NAMALWA (cell line): ENCODE measurements at regions not wholly inside any gene's neighbourhood (a gene's known extent, or its start where the extent isn't known, plus 50 kb on each side); places are given as distances from the start of the nearest gene placed in this dataset.

Experiments
- DNase-seq: peaks from one replicate; pipeline ENCODE4 v3.0.0-alpha.2; 2015; ENCODE audit warnings: low spot score

DNA sequence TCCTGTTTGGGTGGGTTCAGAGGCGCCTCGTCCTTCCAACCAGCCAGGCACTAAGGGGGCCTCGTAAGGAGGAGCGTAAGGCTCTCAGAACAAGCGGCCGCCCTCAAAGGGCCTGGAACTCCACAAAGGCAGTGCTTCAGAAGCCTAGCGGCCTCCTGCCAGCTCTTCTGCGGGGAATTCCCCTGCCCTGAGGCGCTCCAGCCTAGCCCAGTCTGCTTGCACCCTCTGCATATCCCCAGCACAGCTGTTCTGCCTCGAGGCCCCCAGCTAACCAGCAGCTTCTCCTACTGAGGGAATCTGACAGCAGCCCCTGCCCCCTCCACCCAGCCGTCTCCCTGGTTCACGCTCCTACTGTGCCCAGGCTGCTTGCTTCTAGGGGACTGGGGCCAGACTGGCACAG is 265.9 kb downstream of the TFCP2L1 start:
- no peak for DNase-seq

DNA sequence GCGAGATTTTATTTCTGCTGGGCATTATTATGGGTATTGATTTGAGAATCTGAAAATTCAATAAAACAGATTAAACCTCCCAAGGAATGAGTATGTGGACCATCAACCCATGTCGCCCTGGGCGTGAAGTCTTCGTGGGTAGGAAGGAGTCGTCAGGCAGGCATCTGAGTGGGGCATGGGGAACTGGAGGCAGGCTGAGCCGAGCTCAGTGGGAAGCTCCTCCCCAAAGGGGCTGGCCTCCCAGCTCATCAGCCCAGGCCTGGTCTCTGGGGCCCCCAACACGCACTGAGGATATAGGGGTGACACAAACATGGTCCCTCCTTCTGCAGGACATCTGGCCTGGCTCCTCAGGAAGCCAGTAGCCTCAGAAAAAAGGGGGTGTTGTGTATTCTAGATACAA is 265.2 kb downstream of the TFCP2L1 start:
- no peak for DNase-seq

DNA sequence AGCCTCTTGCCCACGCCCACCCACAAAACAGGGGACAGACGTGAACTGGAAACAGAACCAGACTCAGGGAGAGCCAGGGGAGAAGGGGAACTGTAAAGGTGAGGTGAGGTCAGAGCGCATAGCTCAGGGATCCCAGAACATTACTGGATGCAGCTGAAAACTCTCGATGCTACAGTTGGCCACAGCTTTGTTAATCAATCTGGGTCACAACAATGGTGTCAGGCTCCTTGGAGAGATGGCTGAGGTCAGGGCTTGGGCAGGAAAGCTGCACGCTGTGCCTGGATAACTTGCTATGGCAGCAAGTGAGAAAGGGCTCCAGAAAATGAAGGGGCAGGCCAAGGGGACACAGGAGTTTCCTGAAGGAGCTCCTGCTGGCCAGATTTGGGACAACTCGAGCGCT is 263.3 kb downstream of the TFCP2L1 start:
- no peak for DNase-seq

DNA sequence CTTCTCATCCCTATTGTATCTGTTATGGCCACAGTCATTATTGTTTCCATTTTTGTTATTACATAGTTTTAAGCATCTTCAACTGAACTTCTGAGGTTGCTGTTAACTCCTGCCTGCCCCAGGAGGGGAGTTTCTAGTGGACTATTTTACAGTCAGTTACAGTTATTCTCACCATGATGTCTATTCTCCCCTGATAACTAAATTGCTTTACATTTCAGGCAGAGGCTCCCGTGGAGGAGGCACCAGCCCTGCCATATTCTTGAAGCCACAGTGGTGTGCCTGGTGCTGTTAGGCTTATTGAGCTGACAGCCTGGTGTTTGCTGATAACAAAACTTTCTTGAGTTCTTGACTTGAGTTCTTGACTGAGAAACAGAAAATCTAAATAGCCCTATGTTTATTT is 256.4 kb downstream of the TFCP2L1 start:
- no peak for DNase-seq

DNA sequence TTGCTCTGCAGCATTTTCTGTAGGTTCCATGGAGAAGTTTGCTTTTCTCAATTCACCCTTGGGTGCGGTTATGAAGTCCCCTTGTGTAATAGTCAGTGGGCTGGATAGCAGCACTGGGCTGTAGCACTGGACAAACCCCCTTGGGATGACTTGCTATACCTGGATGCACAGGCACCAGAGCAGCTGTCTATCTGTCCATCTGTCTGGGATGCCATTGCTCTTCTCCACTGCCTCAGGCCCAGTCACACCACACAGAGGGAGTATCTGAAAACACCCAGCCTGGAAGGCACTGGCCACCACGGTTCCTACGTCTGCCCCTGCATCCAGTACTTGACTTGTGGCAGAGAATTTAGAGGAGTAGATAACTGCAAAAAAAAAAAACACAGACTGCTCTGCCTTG is 254.5 kb downstream of the TFCP2L1 start:
- DNase-seq: no peak

DNA sequence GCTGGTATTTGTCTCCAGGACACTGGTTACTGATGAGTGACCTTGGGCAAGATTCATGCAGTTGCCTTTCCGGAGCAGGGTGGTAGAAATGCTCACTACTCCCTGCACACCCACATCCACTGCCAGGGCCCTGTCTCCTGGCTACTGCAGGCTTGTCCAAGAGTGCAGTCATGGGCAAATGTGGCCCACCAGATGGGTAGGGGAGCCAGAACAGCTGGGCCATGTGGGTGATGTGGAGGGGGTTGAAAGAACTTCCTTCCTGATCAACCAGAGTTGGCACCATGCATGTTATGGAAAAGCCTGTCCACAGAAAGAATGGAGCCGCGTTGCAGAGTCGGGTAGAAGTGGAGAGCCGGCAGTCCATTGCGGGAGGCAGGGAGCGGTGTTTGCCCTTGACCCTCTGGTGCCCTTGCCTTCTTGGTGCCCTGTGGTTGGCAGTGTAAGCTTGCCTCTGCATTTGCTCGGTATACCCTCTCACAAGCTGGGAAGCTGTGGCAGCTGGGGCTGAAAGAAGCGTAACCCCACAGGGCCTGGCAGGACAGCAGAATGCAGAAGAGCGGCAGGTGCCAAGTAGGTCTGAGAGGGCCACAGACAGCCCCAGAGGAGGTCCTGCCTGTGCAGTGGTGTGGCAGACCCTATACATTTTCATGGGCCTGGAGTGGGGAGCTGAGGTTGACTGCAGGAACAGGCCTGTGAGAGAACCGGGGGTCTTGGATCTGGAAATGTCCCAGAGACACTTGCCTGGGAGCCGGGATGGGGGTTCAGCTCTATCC is 253.2 kb downstream of the TFCP2L1 start:
- no peak for DNase-seq

DNA sequence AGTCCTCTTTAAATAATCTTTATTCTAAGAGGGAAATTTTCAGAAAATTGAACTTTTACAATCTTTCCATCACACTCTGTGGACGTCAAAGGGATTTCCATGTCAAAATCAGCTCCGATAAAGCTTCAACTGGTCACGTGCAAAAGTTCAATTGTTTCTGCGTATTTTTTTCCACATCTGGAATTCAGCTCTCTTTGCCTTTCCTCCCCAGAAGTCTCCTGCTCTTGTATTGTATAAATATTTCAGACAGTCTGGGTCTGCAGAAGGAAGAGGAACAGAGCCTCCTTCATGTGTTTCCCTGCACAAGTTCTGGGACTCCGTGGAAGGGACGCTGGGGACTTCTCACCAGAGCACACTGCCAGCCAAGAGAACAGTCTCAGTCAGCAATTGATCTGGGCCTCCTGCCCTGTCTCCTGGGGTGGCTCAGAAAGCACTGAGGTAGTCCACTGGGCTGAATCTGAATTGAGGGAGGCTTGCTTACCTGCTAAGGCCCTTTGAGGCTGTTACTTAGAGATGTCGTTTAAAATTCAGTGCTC is 251.5 kb downstream of the TFCP2L1 start:
- DNase-seq: no peak

DNA sequence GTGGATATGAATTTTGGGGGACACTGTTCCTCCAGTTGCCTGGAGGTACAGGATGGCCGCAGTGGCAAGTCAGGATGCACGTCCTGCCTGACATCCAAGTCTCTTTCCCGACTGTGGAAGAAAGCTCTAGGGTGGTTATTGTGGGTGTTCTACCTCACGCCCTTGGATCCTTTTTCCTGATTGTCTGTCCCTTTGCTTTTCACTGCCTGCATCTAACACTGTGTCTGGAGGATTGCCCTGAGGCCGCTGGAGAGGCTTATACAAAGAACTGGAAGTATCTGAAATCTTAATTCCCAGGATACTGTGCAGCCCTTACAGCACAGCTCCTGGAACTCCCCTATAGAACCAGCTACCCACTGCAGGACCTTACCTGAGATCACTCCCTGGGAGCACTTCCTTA is 250.5 kb downstream of the TFCP2L1 start:
- DNase-seq: no peak

DNA sequence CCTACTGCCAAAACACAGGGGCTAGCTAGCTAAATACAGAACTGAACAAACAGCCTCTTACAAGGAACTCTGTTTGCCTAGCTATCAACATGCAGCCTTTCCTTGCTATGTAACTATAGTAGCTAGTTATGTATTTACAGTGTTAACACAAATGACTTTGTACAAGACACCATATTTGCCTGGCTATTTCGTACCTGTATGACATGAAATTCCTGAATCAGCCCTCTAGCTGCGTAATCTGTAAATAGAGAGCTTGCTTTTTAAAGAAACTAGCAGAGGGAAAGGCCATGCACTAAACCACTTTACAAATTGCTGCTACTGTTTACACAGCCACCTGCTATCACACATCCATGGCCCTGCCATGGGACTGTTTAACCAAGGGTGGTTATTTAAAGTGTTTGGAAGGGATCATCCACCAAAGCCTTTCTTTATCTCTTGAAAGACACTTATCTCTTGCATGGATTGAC is 248.7 kb downstream of the TFCP2L1 start:
- no peak for DNase-seq

DNA sequence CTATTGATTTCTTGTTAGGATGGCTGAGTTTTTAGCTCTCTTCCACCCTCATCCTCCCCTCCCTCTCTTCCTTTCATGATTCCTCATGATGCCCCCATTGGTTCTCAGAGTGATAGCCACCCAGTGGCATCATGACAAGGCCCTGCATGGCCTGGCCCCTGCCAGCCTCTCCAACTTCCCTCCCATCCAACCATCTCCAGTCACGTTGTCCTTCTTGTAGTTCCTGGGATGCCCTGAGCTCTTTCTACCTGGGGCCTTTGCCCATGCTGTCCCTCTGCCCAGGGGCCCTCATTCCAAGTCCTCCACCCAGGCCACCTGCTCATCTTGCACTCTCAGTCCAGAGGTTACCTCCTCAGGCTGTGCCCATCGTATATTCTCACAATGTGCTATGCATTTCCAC is 247.5 kb downstream of the TFCP2L1 start:
- no peak for DNase-seq

DNA sequence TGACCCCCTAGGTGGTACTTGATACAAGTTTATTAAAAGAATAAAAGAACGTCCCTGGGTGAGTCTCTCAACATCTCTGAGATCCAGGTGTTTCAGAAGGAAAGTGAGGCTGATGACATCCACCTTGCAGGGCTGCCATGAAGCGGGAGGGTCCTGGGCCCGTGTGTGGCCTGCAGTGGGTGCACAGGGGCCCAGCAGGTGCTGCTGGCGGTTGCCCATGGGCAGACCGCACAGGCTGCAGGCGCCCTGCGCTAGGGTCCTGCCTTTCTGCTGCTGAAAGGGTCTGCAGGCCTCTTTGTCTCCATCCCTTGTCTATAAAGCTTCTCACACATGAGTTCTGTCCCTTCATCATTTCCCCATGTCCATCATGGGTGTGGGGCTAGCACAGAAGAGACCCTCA is 247.0 kb downstream of the TFCP2L1 start:
- DNase-seq: no peak

DNA sequence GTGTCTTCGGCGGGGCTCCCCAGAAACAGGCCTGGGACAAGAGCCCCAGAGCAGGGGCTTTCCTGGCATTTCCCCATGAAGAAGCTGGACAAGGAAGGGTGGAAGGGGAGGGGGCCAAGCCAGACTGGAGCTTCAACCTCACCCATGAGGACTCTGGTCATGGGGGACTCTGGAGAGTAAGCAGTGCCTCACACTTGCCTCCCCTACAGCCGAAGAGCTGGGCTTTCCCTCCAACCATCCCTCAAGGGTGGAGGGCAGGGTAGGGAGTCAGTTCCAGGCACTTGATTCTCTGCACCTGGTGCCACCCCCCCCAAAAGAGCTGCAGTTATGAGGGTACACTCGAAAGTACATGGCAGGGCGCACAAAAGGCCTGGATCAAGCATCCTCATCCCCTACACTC is 246.6 kb downstream of the TFCP2L1 start:
- DNase-seq: no peak

DNA sequence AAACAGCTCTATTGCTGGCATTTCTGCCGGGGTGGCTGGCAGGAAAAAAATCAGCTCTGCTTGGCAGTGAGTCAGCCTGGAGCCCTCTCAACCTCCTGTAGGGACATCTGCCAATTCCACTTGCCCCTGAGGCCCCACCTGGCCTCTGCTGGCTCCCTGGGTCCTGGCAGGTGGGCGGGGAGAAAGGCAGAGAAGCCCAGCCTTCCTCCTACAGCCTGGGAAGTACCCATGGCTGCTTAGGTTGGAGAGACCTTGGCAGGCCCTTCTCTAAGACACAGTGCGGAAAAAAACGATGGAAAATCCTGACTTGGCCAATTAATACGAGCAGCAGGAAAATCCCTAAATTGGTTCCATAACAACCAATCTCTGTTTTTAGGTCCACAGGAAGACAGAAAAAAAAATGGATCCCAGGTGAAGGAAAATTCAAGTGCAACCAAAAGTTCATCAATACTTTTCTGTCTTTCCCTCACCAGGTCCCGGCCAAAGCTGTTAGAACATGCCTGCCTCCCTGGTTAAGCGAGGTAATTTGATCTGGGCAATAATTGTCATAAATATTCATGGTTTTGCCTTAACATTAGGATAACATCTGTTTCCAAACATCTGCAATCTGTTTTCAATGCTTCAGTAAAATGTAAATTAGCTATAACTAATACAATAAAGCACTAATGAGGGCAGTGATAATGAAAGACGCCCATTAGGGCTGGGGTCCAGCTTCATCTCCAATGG is 245.9 kb downstream of the TFCP2L1 start:
- no peak for DNase-seq

DNA sequence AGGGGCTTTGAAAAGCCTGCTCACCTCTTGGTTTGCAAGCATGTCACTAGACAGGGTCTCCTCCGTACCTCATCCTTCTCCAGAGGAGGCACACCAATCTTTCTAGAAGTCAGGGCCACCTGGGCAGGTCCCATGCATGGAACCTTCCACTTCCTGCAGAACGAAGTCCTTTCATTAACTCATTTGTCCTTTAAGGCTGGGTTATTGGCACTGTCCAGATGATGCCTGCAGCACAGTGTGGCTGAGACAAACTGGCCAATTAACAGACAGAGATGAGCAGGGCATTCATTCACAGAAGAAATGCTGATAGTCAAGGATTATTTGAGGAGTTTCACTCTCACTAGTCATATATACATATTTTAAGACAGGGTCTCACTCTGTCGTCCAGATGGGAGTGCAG is 245.3 kb downstream of the TFCP2L1 start:
- no peak for DNase-seq

DNA sequence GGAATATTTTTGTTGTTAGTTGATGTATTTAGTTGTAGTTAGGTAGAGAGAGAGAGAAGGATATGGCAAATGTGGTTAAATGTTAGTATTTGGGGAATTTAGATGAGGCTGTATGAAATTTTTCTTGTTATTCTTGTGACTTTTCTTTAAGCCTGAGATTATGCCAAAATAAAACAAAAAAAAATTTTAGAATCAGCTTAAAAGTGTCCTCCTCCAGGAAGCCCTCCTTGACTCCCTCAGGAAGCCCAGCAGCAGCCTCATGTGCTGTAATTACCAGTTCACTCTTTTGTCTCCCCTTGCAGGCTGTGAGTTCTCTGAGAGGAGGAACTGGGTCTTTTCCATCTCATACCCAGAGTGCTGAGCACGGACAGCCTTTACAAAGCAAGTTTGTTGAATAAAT is 243.5 kb downstream of the TFCP2L1 start:
- DNase-seq: no peak

DNA sequence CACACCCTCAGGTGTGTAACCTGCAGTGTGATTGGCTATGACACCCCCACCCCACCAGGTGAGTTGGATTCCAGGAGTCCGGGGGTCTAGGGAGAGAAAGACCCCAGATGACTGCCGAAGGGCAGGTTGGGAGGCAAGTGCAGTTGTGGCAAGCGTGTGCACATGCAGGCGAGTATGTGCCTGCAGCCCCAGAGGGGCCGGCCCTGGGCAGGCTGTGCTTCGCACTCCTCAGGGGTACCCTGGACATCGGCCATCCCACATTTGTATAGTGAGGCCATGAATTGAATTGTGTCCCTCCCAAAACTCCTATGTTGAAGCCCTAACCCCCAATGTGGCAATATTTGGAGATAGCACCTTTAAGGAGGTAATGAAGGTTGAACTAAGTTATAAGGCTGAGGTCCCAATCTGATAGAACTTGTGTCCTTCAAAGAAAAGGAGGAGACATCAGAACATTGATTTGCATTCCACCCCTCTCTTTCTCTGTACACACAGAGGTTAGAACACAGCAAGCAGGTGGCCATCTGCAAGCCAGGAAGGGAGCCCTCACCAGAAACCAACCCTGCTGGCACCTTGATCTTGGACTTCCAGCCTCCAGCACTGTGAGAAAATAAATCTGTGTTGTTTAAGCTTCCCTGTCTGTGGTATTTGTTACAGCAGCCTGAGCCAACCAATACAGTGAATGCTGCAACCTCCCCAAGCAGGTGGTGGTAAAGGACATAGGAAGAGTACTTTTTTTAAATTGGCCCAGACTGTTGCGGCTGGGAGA is 241.8 kb downstream of the TFCP2L1 start:
- DNase-seq: no peak

DNA sequence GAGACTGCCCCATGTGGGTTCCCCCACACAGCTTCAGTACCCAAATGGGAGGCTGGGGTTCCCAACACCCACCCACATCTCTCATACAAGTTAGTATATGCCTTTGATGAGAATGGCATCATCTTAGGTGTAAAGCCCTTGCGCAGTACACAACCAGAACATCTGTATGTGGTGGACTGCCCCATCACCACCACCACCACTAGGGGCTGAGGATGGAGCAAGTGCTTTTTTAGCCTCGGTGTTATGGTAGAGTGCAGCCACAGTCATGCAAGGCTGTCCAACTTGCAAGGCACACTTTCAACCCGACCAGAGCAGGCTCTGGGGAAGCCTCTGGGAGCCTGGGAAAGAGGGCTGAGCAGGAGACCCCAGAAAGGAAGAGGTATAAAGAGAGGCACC is 241.2 kb downstream of the TFCP2L1 start:
- DNase-seq: peak; percentile 22

DNA sequence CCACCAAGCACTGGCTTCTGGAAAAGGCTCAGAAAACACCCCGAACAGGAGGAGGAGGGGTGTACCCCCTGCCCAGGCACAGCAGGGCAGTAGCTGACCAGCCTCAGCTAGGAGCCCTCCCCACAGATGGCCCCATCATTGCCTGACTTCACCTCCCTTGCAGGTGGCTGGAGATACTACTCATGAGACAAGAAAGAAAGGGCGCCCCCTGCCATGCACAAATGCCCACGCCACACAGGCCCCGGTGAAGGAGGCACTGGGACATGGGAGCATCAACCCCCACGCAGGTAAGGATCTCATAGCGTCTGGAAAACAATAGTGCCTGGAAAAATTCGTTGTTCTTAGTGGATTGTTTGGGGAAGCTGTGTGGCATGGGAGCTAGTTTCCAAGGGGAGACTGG is 240.6 kb downstream of the TFCP2L1 start:
- DNase-seq: peak; percentile 19

DNA sequence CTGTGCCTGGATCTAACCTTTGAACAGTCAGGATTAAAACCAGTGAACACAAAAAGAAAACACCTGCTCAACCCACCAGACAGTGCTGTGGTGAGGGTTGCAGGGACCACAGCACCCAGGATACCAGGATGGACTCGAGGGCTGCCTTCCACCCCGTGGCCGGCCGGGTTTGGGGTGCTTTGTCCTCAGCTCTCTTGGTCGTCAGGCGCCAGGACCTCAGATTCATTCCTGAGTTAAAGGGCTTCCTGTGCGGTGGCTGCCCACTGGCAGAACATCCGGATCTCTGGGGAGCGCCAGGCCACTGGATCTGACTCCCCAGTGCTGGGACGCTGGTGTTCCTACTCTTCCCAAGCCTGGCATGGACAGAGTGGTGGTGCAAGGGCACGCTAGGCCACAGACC is 239.8 kb downstream of the TFCP2L1 start:
- no peak for DNase-seq

DNA sequence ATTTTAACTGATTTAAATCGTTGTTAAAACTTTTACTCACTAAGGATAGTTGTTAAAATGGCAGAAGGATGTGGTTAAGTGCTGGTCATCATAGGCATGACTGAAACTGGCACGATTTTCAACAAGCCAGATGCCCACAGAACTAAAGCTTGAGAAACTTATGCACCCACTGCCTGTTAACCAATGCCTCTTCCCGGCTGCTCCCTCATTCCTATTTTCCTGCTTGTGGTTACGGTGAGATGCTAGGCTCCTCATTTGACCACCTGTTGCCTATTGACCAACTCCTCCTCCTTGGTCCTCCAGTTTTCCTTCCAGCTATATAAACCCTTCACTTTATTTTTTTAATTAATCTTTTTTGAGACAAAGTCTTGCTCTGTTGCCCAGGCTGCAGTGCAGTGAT is 238.7 kb downstream of the TFCP2L1 start:
- no peak for DNase-seq

DNA sequence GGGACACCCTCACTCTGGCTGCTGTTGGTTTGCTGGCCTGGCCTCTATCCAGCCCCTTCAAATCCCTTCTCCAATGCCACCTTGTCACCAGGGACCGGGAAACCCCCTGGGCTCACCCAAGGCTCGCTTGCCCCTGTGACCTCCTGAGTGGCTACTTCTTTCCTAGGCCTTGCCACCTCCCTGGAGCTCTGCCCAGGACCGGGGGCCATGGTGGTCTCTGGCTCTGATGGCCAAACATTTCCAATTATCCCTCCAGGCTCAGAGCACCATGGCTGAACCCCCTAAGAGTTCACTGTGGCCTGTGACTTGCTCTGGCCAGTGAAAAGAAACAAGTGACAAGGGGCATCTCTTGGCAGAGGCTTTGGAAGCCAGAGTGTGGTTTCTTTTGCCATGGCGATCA is 237.6 kb downstream of the TFCP2L1 start:
- DNase-seq: no peak

DNA sequence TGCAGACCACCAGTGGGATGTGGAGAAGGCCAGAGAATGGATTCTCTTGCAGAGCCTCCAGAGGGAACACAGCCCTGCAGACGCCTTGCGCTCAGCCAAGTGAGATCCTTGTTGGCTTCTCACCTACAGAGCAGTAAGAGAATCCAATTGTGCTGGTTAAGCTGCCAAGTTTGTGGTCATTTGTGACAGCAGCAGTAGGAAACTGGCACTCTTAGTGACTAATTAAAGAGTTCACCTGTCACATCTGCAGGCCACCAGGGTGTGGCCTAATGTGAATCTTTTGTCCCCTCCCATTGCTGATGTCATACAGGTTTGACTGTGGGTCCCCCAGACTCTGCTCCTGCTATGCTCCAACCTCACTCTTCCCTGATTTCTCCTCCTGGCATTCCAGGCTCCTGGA is 235.9 kb downstream of the TFCP2L1 start:
- no peak for DNase-seq
